Esophagus muscularis mucosa (tissue), 3 donors: ENCODE measurements at regions not wholly inside any gene's neighbourhood (a gene's known extent, or its start where the extent isn't known, plus 50 kb on each side); places are given as distances from the start of the nearest gene placed in this dataset.

Experiments
- POLR2A ChIP-seq: fragments of 450-650 bp; IDR thresholded peaks from one replicate; pipeline ENCODE4 v1.6.1; 2017; ENCODE audit warnings: antibody characterized with exemption, moderate library complexity, mild to moderate bottlenecking, low read depth
- POLR2AphosphoS5 ChIP-seq, 2 donors: sonication (generic); formaldehyde crosslinking; IDR thresholded peaks; one replicate each; pipeline ENCODE4 v1.6.1; 2017; ENCODE audit warnings: antibody characterized with exemption in 2 of 2
- TF ChIP-seq, protein P1 (sequence below), 3 experiments: fragments of 200-600 bp in 2 of 3; fragments of 450-650 bp in 1 of 3; sonication (generic) in 2 of 3; IDR thresholded peaks; one replicate each; pipeline ENCODE4 v1.5.1; 2017 to 2019; ENCODE audit warnings: antibody characterized with exemption in 3 of 3, mild to moderate bottlenecking in 2 of 3, moderate library complexity in 1 of 3

GRCh38 chr16:35596467-35596866 lies 2137.1 kb downstream of the TP53TG3F start:
- TF ChIP-seq, protein P1, sequence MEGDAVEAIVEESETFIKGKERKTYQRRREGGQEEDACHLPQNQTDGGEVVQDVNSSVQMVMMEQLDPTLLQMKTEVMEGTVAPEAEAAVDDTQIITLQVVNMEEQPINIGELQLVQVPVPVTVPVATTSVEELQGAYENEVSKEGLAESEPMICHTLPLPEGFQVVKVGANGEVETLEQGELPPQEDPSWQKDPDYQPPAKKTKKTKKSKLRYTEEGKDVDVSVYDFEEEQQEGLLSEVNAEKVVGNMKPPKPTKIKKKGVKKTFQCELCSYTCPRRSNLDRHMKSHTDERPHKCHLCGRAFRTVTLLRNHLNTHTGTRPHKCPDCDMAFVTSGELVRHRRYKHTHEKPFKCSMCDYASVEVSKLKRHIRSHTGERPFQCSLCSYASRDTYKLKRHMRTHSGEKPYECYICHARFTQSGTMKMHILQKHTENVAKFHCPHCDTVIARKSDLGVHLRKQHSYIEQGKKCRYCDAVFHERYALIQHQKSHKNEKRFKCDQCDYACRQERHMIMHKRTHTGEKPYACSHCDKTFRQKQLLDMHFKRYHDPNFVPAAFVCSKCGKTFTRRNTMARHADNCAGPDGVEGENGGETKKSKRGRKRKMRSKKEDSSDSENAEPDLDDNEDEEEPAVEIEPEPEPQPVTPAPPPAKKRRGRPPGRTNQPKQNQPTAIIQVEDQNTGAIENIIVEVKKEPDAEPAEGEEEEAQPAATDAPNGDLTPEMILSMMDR (IDR thresholded peaks at IDR 0.05) = no peak
- no peak for TF ChIP-seq POLR2AphosphoS5 (IDR thresholded peaks at IDR 0.05)
- TF ChIP-seq POLR2A = no peak
